SU-DHL-6 (cell line): ENCODE measurements at regions not wholly inside any gene's neighbourhood (a gene's known extent, or its start where the extent isn't known, plus 50 kb on each side); places are given as distances from the start of the nearest gene placed in this dataset.

ENCODE experiments used
- CTCF ChIP-seq: fragments of 200-600 bp; sonication (generic); IDR thresholded peaks from one replicate; pipeline ENCODE4 v1.5.1; 2017; ENCODE audit warnings: antibody characterized with exemption, mild to moderate bottlenecking, low read length, moderate library complexity; ENCODE audit not compliant: insufficient read depth, poor library complexity, severe bottlenecking
- EZH2phosphoT487 ChIP-seq: fragments of 200-600 bp; sonication (generic), shearing (Covaris generic); conservative IDR thresholded peaks from 2 replicates; pipeline ENCODE4 v1.6.1; 2018; ENCODE audit warnings: mild to moderate bottlenecking, antibody characterized with exemption, low read length, moderate library complexity, mixed read lengths

- TF ChIP-seq CTCF (no peak), EZH2phosphoT487 (no peak)
These were observed 74.1 kb downstream of the ABCC12 start for GRCh38 chr16:48081656-48082055.
